Fibroblast of lung (primary cell): ENCODE measurements at regions not wholly inside any gene's neighbourhood (a gene's known extent, or its start where the extent isn't known, plus 50 kb on each side); places are given as distances from the start of the nearest gene placed in this dataset.

Source experiments
- DNase-seq, 2 donors: peaks; one replicate each; pipeline versions ENCODE4 v3.0.0 to v3.0.0-alpha.2; 2010; ENCODE audit warnings: low read depth in 2 of 2
- H2AFZ ChIP-seq: 2 replicates; pipeline ENCODE4 v1.5.1; 2012; ENCODE audit warnings: low read length, control low read depth, inconsistent platforms
- H3K27ac ChIP-seq: 2 replicates; pipeline ENCODE4 v1.5.1; 2011; ENCODE audit warnings: low read length, control low read depth; ENCODE audit not compliant: insufficient read depth
- H3K27me3 ChIP-seq: 2 replicates; pipeline ENCODE4 v1.5.1; 2011; ENCODE audit warnings: mild to moderate bottlenecking, low read length; ENCODE audit not compliant: control insufficient read depth, insufficient read depth
- H3K36me3 ChIP-seq: 2 replicates; pipeline ENCODE4 v1.5.1; 2011; ENCODE audit warnings: low read length; ENCODE audit not compliant: control insufficient read depth, insufficient read depth
- H3K4me1 ChIP-seq: 2 replicates; pipeline ENCODE4 v1.5.1; 2011; ENCODE audit warnings: low read length; ENCODE audit not compliant: control insufficient read depth, insufficient read depth; ENCODE audit errors: extremely low read depth
- H3K4me2 ChIP-seq: 2 replicates; pipeline ENCODE4 v1.5.1; 2011; ENCODE audit warnings: low read length, control low read depth; ENCODE audit not compliant: insufficient read depth; ENCODE audit errors: extremely low read depth
- H3K4me3 ChIP-seq, 4 experiments: fragments of 200-600 bp in 1 of 4; sonication (generic) in 1 of 4; replicated peaks in 1 of 4; 2 replicates each; pipeline ENCODE4 v1.5.1; 2011 to 2016; ENCODE audit warnings: low read length in 4 of 4, low read depth in 3 of 4, mild to moderate bottlenecking in 3 of 4, control low read depth in 2 of 4, inconsistent platforms in 1 of 4, mixed read lengths in 1 of 4; ENCODE audit not compliant: insufficient read depth in 1 of 4; ENCODE audit errors: control extremely low read depth in 1 of 4
- H3K79me2 ChIP-seq: 2 replicates; pipeline ENCODE4 v1.5.1; 2012; ENCODE audit warnings: mild to moderate bottlenecking, low read length, inconsistent platforms; ENCODE audit not compliant: control insufficient read depth, insufficient read depth
- H3K9ac ChIP-seq: 2 replicates; pipeline ENCODE4 v1.5.1; 2011; ENCODE audit warnings: mild to moderate bottlenecking, low read length, control low read depth; ENCODE audit not compliant: insufficient read depth
- H3K9me3 ChIP-seq: 2 replicates; pipeline ENCODE4 v1.5.1; 2012; ENCODE audit warnings: low read depth, low read length; ENCODE audit not compliant: control insufficient read depth, insufficient read depth
- H4K20me1 ChIP-seq: 2 replicates; pipeline ENCODE4 v1.5.1; 2011; ENCODE audit warnings: low read length; ENCODE audit not compliant: control insufficient read depth, insufficient read depth; ENCODE audit errors: extremely low read depth
- EZH2 ChIP-seq: IDR thresholded peaks from 2 replicates; pipeline ENCODE4 v1.5.1; 2012; ENCODE audit warnings: low read length, control low read depth, mild to moderate bottlenecking; ENCODE audit errors: missing control alignments
- TF ChIP-seq, protein P1 (sequence below), 2 donors: IDR thresholded peaks in 1 of 2; conservative IDR thresholded peaks in 1 of 2; 1 replicate in 1 of 2; 2 replicates in 1 of 2; pipeline ENCODE4 v1.5.1; 2011 to 2012; ENCODE audit warnings: low read length in 2 of 2, control low read depth in 1 of 2, inconsistent platforms in 1 of 2, low read depth in 1 of 2, mild to moderate bottlenecking in 1 of 2

DNA sequence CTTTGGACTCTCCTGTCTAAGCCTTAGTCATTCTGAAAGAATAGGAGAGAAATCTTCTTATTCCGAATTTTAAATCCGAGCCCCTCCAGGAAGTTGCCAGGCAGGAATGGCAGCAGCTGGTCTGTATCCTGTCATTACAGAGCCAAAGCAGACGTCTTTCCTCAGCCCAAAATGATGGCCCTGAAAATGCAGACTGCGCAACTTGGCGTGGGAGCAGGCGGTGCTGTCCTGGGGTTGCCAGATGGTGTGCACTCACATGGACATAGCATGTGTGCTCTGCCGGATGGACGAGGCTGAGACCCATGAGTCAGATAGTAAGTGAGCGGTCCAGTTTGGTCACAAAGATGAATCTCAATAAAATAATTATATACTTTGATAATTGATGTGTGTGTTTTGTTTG is 410.4 kb downstream of the KCTD16 start:
- Histone ChIP-seq H4K20me1 (no peaks in the 10 kb centered on the region), H3K36me3 (no peaks in the 10 kb centered on the region), H3K4me3 (no peak overlapping the region), H2AFZ (no peak overlapping the region), H3K79me2 (no peaks in the 10 kb centered on the region), H3K4me1 (no peaks in the 10 kb centered on the region), H3K27me3 (no peaks in the 10 kb centered on the region), H3K9ac (no peak overlapping the region), H3K9me3 (no peaks in the 10 kb centered on the region), H3K27ac (no peak overlapping the region), H3K4me2 (no peak overlapping the region)
- TF ChIP-seq, protein P1, sequence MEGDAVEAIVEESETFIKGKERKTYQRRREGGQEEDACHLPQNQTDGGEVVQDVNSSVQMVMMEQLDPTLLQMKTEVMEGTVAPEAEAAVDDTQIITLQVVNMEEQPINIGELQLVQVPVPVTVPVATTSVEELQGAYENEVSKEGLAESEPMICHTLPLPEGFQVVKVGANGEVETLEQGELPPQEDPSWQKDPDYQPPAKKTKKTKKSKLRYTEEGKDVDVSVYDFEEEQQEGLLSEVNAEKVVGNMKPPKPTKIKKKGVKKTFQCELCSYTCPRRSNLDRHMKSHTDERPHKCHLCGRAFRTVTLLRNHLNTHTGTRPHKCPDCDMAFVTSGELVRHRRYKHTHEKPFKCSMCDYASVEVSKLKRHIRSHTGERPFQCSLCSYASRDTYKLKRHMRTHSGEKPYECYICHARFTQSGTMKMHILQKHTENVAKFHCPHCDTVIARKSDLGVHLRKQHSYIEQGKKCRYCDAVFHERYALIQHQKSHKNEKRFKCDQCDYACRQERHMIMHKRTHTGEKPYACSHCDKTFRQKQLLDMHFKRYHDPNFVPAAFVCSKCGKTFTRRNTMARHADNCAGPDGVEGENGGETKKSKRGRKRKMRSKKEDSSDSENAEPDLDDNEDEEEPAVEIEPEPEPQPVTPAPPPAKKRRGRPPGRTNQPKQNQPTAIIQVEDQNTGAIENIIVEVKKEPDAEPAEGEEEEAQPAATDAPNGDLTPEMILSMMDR (conservative IDR thresholded peaks at IDR 0.05 in 1 of 2, IDR thresholded peaks at IDR 0.05 in 1 of 2; ENCODE audit: low read depth in 1 of 2, low read length in 2 of 2), result no peak
- no peak for TF ChIP-seq EZH2
- peak in 1 of 2 donors; percentile 52 for DNase-seq

DNA sequence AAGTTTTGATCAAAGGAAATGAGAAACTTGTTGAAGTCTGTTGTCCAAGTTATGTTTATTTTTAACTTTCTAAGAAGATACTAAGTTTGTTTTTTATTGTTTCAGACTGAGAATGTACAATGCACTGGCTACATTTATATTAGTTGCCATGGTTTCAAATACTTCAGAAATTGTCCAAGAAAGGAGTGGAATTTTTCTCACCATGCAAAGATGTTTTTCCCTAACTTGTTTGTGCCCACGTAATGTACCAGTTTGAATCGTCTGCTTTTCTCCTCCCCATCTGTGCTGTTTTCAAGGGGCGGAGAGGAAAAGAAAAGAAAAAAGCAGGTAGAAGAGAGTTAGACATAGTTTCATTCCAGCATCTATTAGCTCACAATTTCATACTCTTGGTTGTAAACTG is 407.0 kb downstream of the KCTD16 start:
- H4K20me1 ChIP-seq, result no peaks in the 10 kb centered on the region
- no peaks in the 10 kb centered on the region for H3K36me3 ChIP-seq
- DNase-seq, result no peak
- no peak overlapping the region for H3K9ac ChIP-seq
- TF ChIP-seq, protein P1 (conservative IDR thresholded peaks at IDR 0.05 in 1 of 2, IDR thresholded peaks at IDR 0.05 in 1 of 2; ENCODE audit: low read depth in 1 of 2, low read length in 2 of 2), result no peak
- TF ChIP-seq EZH2, result no peak
- H3K27me3 ChIP-seq, result no peaks in the 10 kb centered on the region
- H3K4me1 ChIP-seq, result no peaks in the 10 kb centered on the region
- H3K9me3 ChIP-seq, result no peaks in the 10 kb centered on the region
- H3K4me2 ChIP-seq, result no peak overlapping the region
- no peak overlapping the region for H3K4me3 ChIP-seq
- no peak overlapping the region for H3K27ac ChIP-seq
- no peaks in the 10 kb centered on the region for H3K79me2 ChIP-seq
- no peak overlapping the region for H2AFZ ChIP-seq

DNA sequence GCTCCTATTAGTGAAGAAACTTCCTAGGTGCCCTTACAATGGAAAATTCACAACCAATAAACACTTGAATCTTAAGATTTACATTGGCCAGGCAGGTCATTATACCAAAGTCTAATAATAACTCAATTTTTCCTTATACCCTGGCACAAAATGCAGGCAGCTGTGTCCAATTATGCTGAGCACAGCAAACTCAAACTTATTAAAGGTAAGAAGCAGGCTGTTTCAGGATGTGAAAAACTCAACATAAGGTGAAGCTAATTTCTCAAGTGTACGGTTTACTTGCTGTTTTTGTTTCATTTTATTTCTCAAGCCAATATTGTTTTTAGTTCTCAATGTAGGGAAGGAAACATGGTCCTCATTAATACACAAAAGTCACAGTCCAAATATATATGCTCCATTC is 405.1 kb downstream of the KCTD16 start:
- no peaks in the 10 kb centered on the region for H3K4me1 ChIP-seq
- H3K9me3 ChIP-seq, result no peaks in the 10 kb centered on the region
- no peak overlapping the region for H3K9ac ChIP-seq
- no peaks in the 10 kb centered on the region for H4K20me1 ChIP-seq
- no peaks in the 10 kb centered on the region for H3K36me3 ChIP-seq
- no peaks in the 10 kb centered on the region for H3K27me3 ChIP-seq
- no peak overlapping the region for H3K4me3 ChIP-seq
- no peak for DNase-seq
- no peak overlapping the region for H2AFZ ChIP-seq
- H3K27ac ChIP-seq, result no peak overlapping the region
- H3K79me2 ChIP-seq, result no peaks in the 10 kb centered on the region
- H3K4me2 ChIP-seq, result no peak overlapping the region
- TF ChIP-seq, protein P1 (conservative IDR thresholded peaks at IDR 0.05 in 1 of 2, IDR thresholded peaks at IDR 0.05 in 1 of 2; ENCODE audit: low read depth in 1 of 2, low read length in 2 of 2), result no peak
- TF ChIP-seq EZH2, result no peak
